ENCODE measurements at regions not wholly inside any gene's neighbourhood (a gene's known extent, or its start where the extent isn't known, plus 50 kb on each side); places are given as distances from the start of the nearest gene placed in this dataset.

- no CpG with 5 or more reads among the region's 2 CpGs for WGBS (ENCODE audit: insufficient coverage)
- Mint-ChIP-seq H3K27me3 (ENCODE audit: low read depth in 2 of 2) (no peaks in the 10 kb centered on the region), H3K27ac (no peak overlapping the region), H3K9me3 (peaks cover 4 to 9% of the 10 kb centered on the region in 2 donors), H3K4me3 (no peak overlapping the region), H3K36me3 (no peaks in the 10 kb centered on the region), H3K4me1 (no peaks in the 10 kb centered on the region)
- Histone ChIP-seq H3K4me3 (ENCODE audit: low read length) (no peak overlapping the region), H3K27ac (ENCODE audit: low read length) (no peak overlapping the region), H3K4me1 (ENCODE audit: control insufficient read depth, insufficient read depth, low read length) (no peaks in the 10 kb centered on the region), H3K9me3 (ENCODE audit: control insufficient read depth, insufficient read depth, low read length) (no peaks in the 10 kb centered on the region), H3K27me3 (ENCODE audit: control insufficient read depth, insufficient read depth, low read length) (no peaks in the 10 kb centered on the region), H3K36me3 (ENCODE audit: control insufficient read depth, insufficient read depth, low read length) (no peaks in the 10 kb centered on the region)
- TF ChIP-seq CTCF (IDR thresholded peaks at IDR 0.05) = no peak
- DNase-seq (no peak), ATAC-seq (no peak)
- intact Hi-C loops (cut with micrococcal nuclease) = no loop called here
Observed at GRCh38 chr14:86257973-86258372, 728.0 kb downstream of the FLRT2 start.

- DNase-seq (no peak), ATAC-seq (no peak)
- Mint-ChIP-seq H3K4me1 (no peaks in the 10 kb centered on the region), H3K27ac (no peak overlapping the region), H3K4me3 (no peak overlapping the region), H3K27me3 (ENCODE audit: low read depth in 2 of 2) (no peaks in the 10 kb centered on the region), H3K36me3 (no peaks in the 10 kb centered on the region), H3K9me3 (peaks cover 6 to 8% of the 10 kb centered on the region in 2 donors)
- TF ChIP-seq CTCF (IDR thresholded peaks at IDR 0.05) = no peak
- intact Hi-C loops (cut with micrococcal nuclease) = no loop called here
- Histone ChIP-seq H3K27me3 (ENCODE audit: control insufficient read depth, insufficient read depth, low read length) (no peaks in the 10 kb centered on the region), H3K4me1 (ENCODE audit: control insufficient read depth, insufficient read depth, low read length) (no peaks in the 10 kb centered on the region), H3K9me3 (ENCODE audit: control insufficient read depth, insufficient read depth, low read length) (no peaks in the 10 kb centered on the region), H3K4me3 (ENCODE audit: low read length) (no peak overlapping the region), H3K36me3 (ENCODE audit: control insufficient read depth, insufficient read depth, low read length) (no peaks in the 10 kb centered on the region), H3K27ac (ENCODE audit: low read length) (no peak overlapping the region)
Observed at GRCh38 chr14:86243158-86243557, 713.2 kb downstream of the FLRT2 start.

- no peaks in the 10 kb centered on the region for H3K36me3 ChIP-seq (ENCODE audit: control insufficient read depth, insufficient read depth, low read length)
- H3K27me3 ChIP-seq (ENCODE audit: control insufficient read depth, insufficient read depth, low read length) = no peaks in the 10 kb centered on the region
- H3K9me3 Mint-ChIP-seq = peaks cover 9 to 11% of the 10 kb centered on the region in 2 donors
- ATAC-seq (no peak), DNase-seq (no peak)
- intact Hi-C loops (cut with micrococcal nuclease) = no loop called here
- 79% methylated on average over 4 of the region's 4 CpGs for WGBS (ENCODE audit: insufficient coverage)
- H3K4me3 ChIP-seq (ENCODE audit: low read length) = no peak overlapping the region
- H3K4me1 ChIP-seq (ENCODE audit: control insufficient read depth, insufficient read depth, low read length) = no peaks in the 10 kb centered on the region
- TF ChIP-seq CTCF (IDR thresholded peaks at IDR 0.05) = no peak
- no peaks in the 10 kb centered on the region for H3K27me3 Mint-ChIP-seq (ENCODE audit: low read depth in 2 of 2)
- H3K36me3 Mint-ChIP-seq = peaks cover 15% of the 10 kb centered on the region
- H3K27ac Mint-ChIP-seq = no peak overlapping the region
- H3K4me3 Mint-ChIP-seq = no peak overlapping the region
- no peaks in the 10 kb centered on the region for H3K4me1 Mint-ChIP-seq
- no peak overlapping the region for H3K27ac ChIP-seq (ENCODE audit: low read length)
- H3K9me3 ChIP-seq (ENCODE audit: control insufficient read depth, insufficient read depth, low read length) = no peaks in the 10 kb centered on the region
Observed at GRCh38 chr14:86237733-86238132, 707.8 kb downstream of the FLRT2 start.

- Mint-ChIP-seq H3K9me3 (peaks cover 12 to 13% of the 10 kb centered on the region in 2 donors), H3K4me3 (no peak overlapping the region), H3K4me1 (no peaks in the 10 kb centered on the region), H3K27me3 (ENCODE audit: low read depth in 2 of 2) (no peaks in the 10 kb centered on the region), H3K36me3 (no peaks in the 10 kb centered on the region), H3K27ac (no peak overlapping the region)
- intact Hi-C loops (cut with micrococcal nuclease) = no loop called here
- ATAC-seq (no peak), DNase-seq (no peak)
- Histone ChIP-seq H3K4me3 (ENCODE audit: low read length) (no peak overlapping the region), H3K27me3 (ENCODE audit: control insufficient read depth, insufficient read depth, low read length) (no peaks in the 10 kb centered on the region), H3K27ac (ENCODE audit: low read length) (no peak overlapping the region), H3K36me3 (ENCODE audit: control insufficient read depth, insufficient read depth, low read length) (no peaks in the 10 kb centered on the region), H3K4me1 (ENCODE audit: control insufficient read depth, insufficient read depth, low read length) (no peaks in the 10 kb centered on the region), H3K9me3 (ENCODE audit: control insufficient read depth, insufficient read depth, low read length) (no peaks in the 10 kb centered on the region)
- TF ChIP-seq CTCF (IDR thresholded peaks at IDR 0.05) = no peak
- 90% methylated on average over 3 of the region's 3 CpGs for WGBS (ENCODE audit: insufficient coverage)
Observed at GRCh38 chr14:86221755-86222154, 691.8 kb downstream of the FLRT2 start.
